RKO (cell line): ENCODE measurements at regions not wholly inside any gene's neighbourhood (a gene's known extent, or its start where the extent isn't known, plus 50 kb on each side); places are given as distances from the start of the nearest gene placed in this dataset.

Experiments used
- DNase-seq: peaks from one replicate; pipeline ENCODE4 v3.0.0-alpha.2; 2016; ENCODE audit warnings: low spot score

DNA sequence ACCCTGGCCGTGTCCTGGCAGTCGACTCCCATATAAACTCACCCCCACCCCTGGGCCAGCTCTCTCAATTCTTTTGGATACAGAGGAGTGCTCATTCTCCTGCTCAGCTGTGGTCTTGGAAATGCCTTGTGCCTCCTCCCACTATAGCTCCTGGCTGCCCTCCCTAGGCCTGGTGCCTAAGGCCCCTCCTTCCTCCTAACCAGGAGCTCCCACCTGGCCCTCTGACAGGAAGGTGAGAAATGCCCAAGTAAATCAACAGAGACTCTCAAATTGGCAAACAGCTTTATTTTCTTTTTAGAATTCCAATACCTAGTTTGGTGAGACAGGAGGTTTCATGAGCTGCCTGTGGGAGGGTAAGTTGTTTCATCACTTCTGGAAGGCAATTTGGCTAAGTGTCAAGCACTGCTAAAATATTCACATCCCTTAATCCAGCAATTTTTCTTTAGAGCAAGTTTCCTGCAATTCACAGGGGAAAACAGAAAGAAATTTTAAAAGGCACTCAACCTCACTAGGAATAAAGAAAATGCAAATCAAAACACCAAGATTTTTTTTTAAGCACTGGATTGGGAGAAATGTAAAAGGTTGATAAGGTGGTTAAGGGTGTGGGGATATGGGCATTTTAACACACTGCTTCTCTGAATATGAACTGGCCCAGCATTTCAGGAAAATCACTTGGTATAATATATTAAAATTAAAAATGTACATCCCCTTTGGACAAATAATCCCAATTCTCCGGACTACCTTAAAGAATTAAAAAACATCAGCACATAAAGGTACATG is 209.7 kb upstream of the ARHGAP20 start:
- DNase-seq, result no peak

GRCh38 chr11:110919241-110919922 is 207.1 kb upstream of the ARHGAP20 start:
- DNase-seq, result no peak

- no peak for DNase-seq
These were observed 206.1 kb upstream of the ARHGAP20 start for GRCh38 chr11:110918351-110918750.

DNA sequence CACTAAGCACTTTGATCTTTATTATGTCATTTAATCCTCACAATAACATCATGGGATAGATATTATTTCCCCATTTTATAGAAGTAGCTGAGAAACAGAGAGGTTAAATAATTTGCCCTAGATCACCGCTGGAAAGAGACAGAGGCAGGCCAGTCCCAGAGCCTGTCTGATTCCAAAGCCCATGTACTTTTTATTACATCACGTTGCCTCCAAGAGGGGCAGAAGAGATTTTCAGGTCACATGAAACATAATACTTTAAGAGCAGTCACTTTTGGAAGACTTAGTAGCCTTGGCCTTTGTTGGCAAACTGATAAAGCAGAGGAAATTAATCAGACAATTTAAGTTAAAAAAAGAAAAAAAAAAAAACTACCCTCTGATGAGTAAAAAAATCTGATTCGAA is 200.2 kb upstream of the ARHGAP20 start:
- DNase-seq, result no peak

DNA sequence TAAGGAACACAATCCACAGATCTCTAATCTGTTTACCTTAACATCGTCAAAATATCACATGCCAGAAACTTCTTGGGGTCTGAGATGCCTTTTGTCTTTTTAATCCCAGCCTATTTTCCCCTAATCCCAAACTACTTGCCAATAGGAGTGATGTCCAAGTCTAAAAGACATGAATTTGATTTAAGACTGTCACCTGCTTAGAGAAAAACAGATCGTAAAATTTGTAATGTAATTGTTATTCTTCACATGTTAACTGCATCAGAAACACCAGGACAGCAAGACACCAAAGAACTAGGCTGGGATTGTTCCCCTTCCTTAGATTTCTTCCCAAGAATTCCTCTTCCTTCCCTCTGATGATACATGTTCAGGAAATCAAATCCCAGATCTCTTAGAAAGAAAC is 198.1 kb upstream of the ARHGAP20 start:
- DNase-seq, result no peak

DNA sequence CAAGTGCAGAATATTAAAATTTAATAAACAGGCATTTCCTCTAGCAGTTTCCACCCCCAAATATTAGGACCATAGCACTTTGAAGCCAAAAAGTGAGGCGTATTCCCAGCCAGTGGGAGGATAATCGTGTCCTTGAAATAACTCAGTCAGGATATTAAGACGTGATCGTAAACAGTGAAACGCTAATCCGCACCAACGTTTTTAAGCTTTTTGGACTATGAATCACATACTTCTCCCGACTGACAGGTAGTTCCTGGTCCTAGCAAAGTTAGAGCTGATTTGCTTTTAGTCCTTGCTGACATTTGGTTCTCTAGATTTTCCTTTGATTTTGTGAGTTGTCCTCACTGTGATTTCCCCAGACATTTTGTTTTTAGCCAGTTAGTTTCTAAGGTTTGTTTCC is 197.1 kb upstream of the ARHGAP20 start:
- DNase-seq, result no peak

DNA sequence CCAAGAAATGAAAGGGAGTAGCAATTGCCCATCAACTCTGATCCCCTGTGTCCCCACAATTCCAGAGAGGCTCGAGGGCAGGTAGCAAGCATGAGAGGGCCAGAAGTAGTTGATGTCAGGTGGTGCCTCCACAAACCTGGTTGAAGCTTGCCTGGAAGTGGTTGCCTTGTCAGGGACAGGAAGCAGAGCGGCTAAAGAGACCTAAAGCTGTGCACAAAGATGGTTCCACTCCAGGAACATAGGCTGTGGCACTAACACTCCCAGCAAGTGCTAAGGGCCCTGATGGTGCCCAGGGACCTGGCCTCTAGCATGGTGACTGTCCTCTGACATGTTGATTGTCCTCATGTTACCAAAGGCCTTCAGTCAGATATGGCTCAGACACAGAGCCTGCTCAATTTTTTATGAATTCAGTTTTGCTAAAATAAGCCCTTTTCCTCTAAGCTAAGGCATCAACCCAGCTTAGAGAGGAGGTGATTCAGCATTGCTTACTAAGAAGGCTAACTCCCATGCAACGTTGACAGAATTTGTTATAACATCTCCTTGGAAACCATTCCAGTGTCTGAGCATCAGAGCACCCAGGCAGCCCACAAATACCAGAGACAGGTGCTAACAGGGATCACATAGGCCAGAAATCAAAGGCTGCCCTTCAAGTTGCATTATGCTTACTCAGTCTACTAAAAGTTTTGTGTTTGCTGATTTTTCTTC is 196.3 kb upstream of the ARHGAP20 start:
- DNase-seq, result peak; percentile 16

DNA sequence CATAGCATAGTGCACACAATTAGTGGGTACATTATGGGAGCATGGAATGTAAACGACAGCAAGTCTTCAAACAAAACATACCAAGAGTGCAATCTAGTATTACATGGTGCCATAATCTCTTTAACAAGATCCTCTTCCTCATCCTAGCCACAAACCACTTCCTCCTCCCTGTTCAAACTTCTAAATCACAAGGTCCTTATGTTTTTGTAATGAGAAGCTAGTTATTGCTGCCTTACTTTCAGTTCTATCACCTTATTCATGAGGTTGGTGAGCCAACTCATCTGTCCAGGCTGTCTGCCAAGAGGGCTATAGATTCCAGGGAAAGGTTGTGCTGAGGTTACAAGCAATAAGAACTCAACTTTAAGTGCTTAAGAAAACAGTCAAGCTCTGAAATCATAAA is 195.4 kb upstream of the ARHGAP20 start:
- DNase-seq, result no peak

DNA sequence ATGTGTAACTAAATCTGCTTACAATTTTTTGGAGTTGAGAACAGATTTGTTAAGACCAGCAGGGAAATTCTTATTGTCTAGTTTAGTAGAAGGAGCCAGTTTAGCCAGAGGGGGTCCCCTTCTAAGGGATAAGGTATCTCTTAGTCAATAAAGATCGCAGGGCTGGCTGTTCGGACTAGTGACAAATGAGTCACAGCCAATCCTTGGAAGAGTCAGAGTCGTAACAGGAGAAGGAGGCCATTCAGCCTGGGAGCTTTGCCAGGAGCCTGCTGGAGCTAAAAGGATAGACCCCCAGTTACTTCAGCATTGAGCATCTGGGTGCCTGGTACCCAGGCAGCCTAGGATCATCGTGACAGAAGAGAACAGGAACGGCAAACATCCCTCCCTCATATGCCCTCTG is 191.6 kb upstream of the ARHGAP20 start:
- DNase-seq, result no peak

DNA sequence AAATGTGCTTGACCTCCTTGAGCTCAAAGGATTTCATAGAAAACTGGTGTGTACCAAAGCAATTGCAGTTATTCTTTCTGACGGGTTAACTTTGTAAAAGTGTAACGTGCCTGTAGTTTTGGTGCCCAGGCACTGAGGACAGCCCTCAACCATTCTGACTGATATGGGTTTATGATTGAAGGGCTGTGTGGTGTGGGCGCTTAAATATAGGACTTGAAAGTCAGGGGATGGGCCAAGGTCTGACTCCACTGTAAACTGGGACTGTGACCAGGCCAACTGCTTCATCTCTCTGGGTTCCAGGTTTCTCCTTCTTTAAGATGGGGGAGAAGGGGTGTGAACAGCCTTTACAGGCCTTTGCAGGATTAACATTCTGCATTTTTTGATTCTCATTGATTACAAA is 191.1 kb upstream of the ARHGAP20 start:
- no peak for DNase-seq

- DNase-seq, result no peak
These were observed 189.2 kb upstream of the ARHGAP20 start for GRCh38 chr11:110901441-110901840.

DNA sequence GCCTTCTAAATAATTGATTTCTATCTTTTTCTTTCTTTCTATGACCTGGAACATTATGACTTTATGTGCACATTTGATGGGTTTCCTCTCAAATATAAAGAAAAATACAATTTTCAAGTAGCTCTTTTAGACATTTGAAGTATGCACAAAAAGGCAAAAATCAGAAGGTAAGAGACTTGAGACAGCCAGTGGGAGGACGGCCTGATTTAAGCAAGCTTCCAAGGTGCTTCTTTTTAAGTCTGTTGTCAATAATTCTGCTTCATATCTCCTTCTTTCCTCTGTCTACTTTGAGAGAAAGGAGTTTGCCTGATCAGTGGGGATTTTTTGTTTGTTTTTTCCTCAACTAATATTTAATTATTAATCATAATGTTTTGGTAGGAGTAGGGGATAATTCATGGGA is 188.2 kb upstream of the ARHGAP20 start:
- no peak for DNase-seq

GRCh38 chr11:110897035-110897434 is 184.8 kb upstream of the ARHGAP20 start:
- no peak for DNase-seq

DNA sequence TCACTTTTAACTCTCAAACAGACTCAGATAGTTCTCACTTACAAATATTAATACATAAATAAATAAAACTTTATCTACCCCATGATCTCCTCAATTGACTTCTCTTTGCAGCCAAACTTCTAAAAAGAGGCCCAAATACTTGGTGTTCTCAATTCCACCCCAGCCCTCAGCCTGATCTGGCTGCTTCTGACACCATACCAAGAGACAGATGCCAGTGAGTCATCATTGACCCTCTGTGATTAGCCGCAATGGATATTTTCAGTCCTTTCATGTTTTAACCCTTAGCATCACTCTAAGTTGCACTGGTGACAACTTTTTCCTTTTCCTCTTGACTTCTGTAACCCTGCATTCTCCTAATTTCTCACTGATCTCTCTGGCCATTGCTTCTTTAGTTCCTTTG is 184.1 kb upstream of the ARHGAP20 start:
- DNase-seq, result no peak

DNA sequence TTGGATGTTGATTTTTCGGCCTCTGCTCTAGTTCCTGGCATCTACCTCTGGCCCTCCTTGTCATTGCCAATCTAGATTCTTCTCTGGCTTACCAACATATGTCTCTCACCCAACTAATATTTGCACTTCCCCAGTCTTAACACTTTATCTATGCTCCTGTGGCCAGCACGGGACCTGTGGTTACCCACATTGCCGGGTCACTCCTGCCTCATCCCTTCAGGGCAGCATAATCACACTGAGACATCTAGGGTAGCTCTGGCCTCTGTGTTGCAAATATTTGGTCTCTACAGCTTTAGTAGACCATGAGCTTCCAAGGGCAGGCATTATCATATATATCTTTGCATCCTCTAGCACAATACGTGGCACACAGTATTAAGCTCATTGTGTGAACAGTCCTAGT is 182.0 kb upstream of the ARHGAP20 start:
- no peak for DNase-seq

GRCh38 chr11:110892741-110893285 is 180.6 kb upstream of the ARHGAP20 start:
- no peak for DNase-seq

DNA sequence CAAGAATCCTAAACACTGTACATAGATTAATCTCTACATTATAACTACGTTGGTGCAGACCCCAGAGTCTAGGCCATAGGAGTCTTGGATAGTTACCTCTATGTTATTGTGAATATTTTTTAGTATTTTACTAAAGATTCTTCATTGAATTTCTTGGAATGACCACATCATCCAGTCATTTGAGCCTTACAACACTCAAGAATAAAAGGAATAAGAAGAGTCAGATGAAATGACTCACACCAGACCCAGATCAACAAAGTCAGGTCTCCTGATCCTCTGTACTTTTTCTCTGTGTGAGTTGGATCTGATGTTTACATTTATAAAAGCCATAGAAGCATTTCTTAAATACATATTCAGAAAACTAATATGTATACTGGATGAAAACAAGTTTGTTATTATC is 179.2 kb upstream of the ARHGAP20 start:
- no peak for DNase-seq

- no peak for DNase-seq
These were observed 178.8 kb upstream of the ARHGAP20 start for GRCh38 chr11:110890995-110891394.

GRCh38 chr11:110886288-110886970 is 174.2 kb upstream of the ARHGAP20 start:
- no peak for DNase-seq

DNA sequence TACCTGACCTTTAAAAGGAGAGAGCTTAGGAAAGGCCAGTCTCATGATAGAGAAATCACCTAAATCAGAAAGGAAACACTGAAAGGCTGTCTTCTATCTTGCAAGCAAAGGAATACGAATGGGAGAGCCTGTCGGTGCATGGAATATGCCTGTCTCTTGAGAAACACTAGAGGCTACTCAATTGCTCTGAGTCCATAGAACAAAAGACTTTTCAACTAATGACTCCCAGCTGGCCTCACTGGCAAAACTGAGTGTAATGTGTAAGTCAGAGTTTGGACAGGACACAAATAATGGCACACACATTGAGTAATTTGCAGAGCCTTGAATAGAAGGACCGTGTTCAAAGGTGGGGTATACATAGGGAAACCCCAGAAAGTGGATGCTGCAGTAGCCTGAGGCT is 171.0 kb upstream of the ARHGAP20 start:
- DNase-seq, result no peak

- DNase-seq, result no peak
These were observed 166.3 kb upstream of the ARHGAP20 start for GRCh38 chr11:110878513-110878912.

DNA sequence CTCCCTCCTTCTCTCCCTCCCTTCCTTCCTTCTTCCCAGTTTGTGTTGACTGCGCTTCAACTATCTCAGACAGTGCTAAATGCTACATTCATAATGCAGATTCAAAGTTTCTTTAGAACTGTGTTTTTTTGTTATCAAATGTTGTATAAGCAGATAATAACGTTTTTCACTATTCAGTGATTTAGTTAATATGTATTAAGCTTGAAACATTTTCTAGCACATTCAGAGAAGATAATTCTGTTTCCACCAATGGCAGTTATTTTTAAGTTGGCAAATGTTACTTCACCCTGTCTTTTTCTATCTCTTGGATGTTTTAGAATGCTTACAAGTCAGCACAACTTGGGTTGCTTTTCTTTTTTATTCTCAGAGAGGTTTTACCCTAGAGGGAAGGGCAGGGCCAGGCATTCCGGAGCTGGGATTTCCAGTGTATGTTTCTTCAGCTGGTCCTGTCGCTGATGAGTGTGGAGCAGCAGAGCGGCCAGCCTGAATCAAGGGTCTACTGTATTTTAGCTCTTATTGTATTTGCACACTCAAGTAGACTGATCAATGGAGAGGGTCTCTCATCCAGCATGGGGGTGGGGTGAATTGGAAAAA is 162.3 kb upstream of the ARHGAP20 start:
- no peak for DNase-seq
